WTC11 (cell line): ENCODE measurements at regions not wholly inside any gene's neighbourhood (a gene's known extent, or its start where the extent isn't known, plus 50 kb on each side); places are given as distances from the start of the nearest gene placed in this dataset.

ENCODE experiments used
- ATAC-seq: fragments of 200-7000 bp; cut with Tn5 transposase; 2 replicates; pipeline ENCODE4 v1.10.0; 2021; ENCODE audit warnings: mild to moderate bottlenecking, moderate library complexity
- CTCF ChIA-PET: fragments of 300-600 bp; sonication (Branson Sonifier 250); formaldehyde crosslinking; loops from one replicate; lab custom pipeline; 2021; ENCODE audit warnings: antibody characterized with exemption; lab: Charles Lee
- POLR2A ChIA-PET: fragments of 350-600 bp; sonication (Branson Sonifier 250); formaldehyde crosslinking; loops from one replicate; lab custom pipeline; 2021; ENCODE audit warnings: antibody characterized with exemption; lab: Charles Lee
- DNase-seq: peaks from one replicate; pipeline ENCODE4 v3.0.0; 2021; ENCODE audit warnings: low spot score
- H3K27ac Mint-ChIP-seq: 2 replicates; pipeline ENCODE4 v1.8.0; 2021; ENCODE audit warnings: mixed read lengths
- H3K27me3 Mint-ChIP-seq: 2 replicates; pipeline ENCODE4 v1.8.0; 2021; ENCODE audit warnings: low read depth, mild to moderate bottlenecking, moderate library complexity, mixed read lengths
- H3K36me3 Mint-ChIP-seq: 2 replicates; pipeline ENCODE4 v1.8.0; 2021; ENCODE audit warnings: mixed read lengths
- H3K4me1 Mint-ChIP-seq: 2 replicates; pipeline ENCODE4 v1.8.0; 2022; ENCODE audit warnings: mixed read lengths
- H3K4me3 Mint-ChIP-seq: 2 replicates; pipeline ENCODE4 v1.8.0; 2021; ENCODE audit warnings: mild to moderate bottlenecking, moderate library complexity, mixed read lengths
- H3K9me3 Mint-ChIP-seq: 2 replicates; pipeline ENCODE4 v1.8.0; 2021; ENCODE audit warnings: mixed read lengths
- ATF1 ChIP-seq: sonication (generic); formaldehyde crosslinking; IDR thresholded peaks from 2 replicates; pipeline ENCODE4 v1.8.1; 2023; ENCODE audit warnings: mild to moderate bottlenecking, moderate library complexity, missing genetic modification reagents
- CREB1 ChIP-seq: sonication (generic); formaldehyde crosslinking; IDR thresholded peaks from 2 replicates; pipeline ENCODE4 v1.8.0; 2023; ENCODE audit warnings: mild to moderate bottlenecking, missing genetic modification reagents
- GABPB1 ChIP-seq: sonication (generic); formaldehyde crosslinking; IDR thresholded peaks from 2 replicates; pipeline ENCODE4 v1.8.1; 2023; ENCODE audit warnings: mild to moderate bottlenecking, missing genetic modification reagents
- KAT7 ChIP-seq: sonication (generic); formaldehyde crosslinking; IDR thresholded peaks from 2 replicates; pipeline ENCODE4 v1.8.1; 2023; ENCODE audit warnings: missing genetic modification reagents, mild to moderate bottlenecking, borderline replicate concordance
- NFATC4 ChIP-seq: fragments of 250-450 bp; sonication (Bioruptor Pico); IDR thresholded peaks from 2 replicates; pipeline ENCODE4 v1.9.0; 2021; ENCODE audit warnings: mild to moderate bottlenecking
- RELA ChIP-seq: sonication (generic); formaldehyde crosslinking; IDR thresholded peaks from 2 replicates; pipeline ENCODE4 v1.8.1; 2022; ENCODE audit warnings: missing genetic modification reagents, mild to moderate bottlenecking, borderline replicate concordance
- SMAD3 ChIP-seq: sonication (generic); formaldehyde crosslinking; IDR thresholded peaks from 2 replicates; pipeline ENCODE4 v1.8.0; 2022; ENCODE audit warnings: missing genetic modification reagents, mild to moderate bottlenecking, borderline replicate concordance
- SMAD4 ChIP-seq: sonication (generic); formaldehyde crosslinking; IDR thresholded peaks from 2 replicates; pipeline ENCODE4 v1.8.0; 2022; ENCODE audit warnings: mild to moderate bottlenecking, missing genetic modification reagents
- SP1 ChIP-seq: sonication (generic); formaldehyde crosslinking; conservative IDR thresholded peaks from 2 replicates; pipeline ENCODE4 v1.8.1; 2022; ENCODE audit warnings: missing genetic modification reagents
- TEAD1 ChIP-seq: sonication (generic); formaldehyde crosslinking; IDR thresholded peaks from 2 replicates; pipeline ENCODE4 v1.8.0; 2022; ENCODE audit warnings: mild to moderate bottlenecking, missing genetic modification reagents
- TP53 ChIP-seq: sonication (generic); formaldehyde crosslinking; IDR thresholded peaks from 2 replicates; pipeline ENCODE4 v1.8.1; 2023; ENCODE audit warnings: mild to moderate bottlenecking, missing genetic modification reagents
- ZNF263 ChIP-seq: sonication (generic); formaldehyde crosslinking; IDR thresholded peaks from 2 replicates; pipeline ENCODE4 v1.8.1; 2022; ENCODE audit warnings: low read depth, mild to moderate bottlenecking, moderate library complexity, missing genetic modification reagents
- ZNF423 ChIP-seq: fragments of 250-450 bp; sonication (Bioruptor Pico); IDR thresholded peaks from 2 replicates; pipeline ENCODE4 v2.1.2; 2022; ENCODE audit warnings: mild to moderate bottlenecking, moderate library complexity
- TF ChIP-seq, protein P1 (sequence below): fragments of 200-600 bp; IDR thresholded peaks from 2 replicates; pipeline ENCODE4 v1.8.0; 2022; ENCODE audit warnings: antibody characterized with exemption
- TF ChIP-seq, protein P2 (sequence below): sonication (generic); formaldehyde crosslinking; IDR thresholded peaks from 2 replicates; pipeline ENCODE4 v1.8.1; 2022; ENCODE audit warnings: low read depth, missing genetic modification reagents, borderline replicate concordance
- TF ChIP-seq, protein P3 (sequence below): sonication (generic); formaldehyde crosslinking; IDR thresholded peaks from 2 replicates; pipeline ENCODE4 v1.8.0; 2023; ENCODE audit warnings: mild to moderate bottlenecking, missing genetic modification reagents
- TF ChIP-seq, protein P4 (sequence below): sonication (generic); formaldehyde crosslinking; IDR thresholded peaks from 2 replicates; pipeline ENCODE4 v1.8.1; 2023; ENCODE audit warnings: mild to moderate bottlenecking, missing genetic modification reagents, borderline replicate concordance
- TF ChIP-seq, protein P5 (sequence below): sonication (generic); formaldehyde crosslinking; IDR thresholded peaks from 2 replicates; pipeline ENCODE4 v1.8.0; 2023; ENCODE audit warnings: missing genetic modification reagents

DNA sequence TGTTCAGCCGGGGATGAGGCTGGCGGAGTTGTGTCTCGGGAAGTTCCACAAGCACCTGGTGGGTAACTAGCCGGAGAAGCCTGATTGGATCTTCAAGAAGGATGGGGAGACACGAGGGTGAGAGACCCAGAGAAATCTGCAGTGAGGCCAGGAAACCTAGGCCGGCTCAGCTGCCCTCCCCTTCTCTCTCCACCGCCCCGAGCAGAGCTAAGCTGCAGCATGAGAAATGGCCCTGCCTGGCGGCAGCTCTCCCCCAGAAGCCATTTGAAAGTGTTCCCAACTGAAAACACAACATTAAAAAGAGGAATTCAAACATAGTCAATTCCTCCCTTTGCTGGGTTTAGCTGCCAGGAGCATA lies 77.8 kb upstream of the SHISAL1 start:
- Mint-ChIP-seq H3K9me3 (no peaks in the 10 kb centered on the region), H3K27me3 (no peaks in the 10 kb centered on the region)
- DNase-seq (peak; percentile 7), ATAC-seq (no peak)
- TF ChIP-seq SP1 (CRISPR knock-in tag) (no peak), SMAD4 (no peak)
- TF ChIP-seq, all 79 proteins: peak for 0
- H3K27ac Mint-ChIP-seq = no peak overlapping the region
- CTCF ChIA-PET = no interaction called here
- POLR2A ChIA-PET = no interaction called here
- H3K4me1 Mint-ChIP-seq = peaks cover 12% of the 10 kb centered on the region
- H3K4me3 Mint-ChIP-seq = no peak overlapping the region
- no peaks in the 10 kb centered on the region for H3K36me3 Mint-ChIP-seq

DNA sequence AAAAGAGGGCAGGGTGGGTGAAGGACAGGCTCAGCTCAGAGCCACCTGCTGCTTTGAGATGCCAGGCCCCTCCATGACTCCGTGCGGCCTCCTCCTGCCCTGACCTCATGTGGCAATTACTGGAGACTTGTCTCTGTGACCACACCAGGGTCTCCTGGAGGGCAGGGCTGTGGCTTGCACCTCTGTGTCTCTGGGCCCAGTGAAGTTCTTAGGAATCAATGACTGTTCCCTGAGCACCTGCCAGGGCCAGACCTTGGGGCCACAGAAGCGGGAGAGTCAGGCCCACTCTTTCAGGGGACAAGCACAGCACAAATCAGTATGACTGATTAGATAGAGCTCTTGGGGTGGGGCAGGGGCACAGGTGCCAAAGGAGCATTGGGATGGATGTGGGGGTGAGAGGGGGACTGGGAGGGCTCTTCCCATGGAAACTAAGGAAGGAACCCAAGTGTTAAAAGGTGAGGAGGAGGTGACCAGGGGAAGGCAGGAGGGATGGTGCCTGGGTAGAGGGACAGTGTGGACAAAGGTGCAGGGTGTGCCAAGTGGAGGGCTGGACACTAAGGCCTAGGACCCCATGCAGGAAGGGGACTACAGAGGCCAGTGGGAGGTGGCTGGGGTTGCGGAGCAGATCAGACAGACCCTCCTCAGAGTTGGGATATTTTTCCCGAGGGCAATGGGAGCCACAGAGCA lies 77.3 kb upstream of the SHISAL1 start:
- ChIA-PET POLR2A (no interaction called here), CTCF (interaction anchor here (0.8 kb wide), 1 partner anchor 20 kb away, joined by 3 read pairs; no protein-coding TSS in a partner anchor)
- Mint-ChIP-seq H3K27ac (no peak overlapping the region), H3K4me1 (peaks cover 10% of the 10 kb centered on the region), H3K4me3 (no peak overlapping the region), H3K9me3 (no peaks in the 10 kb centered on the region), H3K27me3 (no peaks in the 10 kb centered on the region), H3K36me3 (no peaks in the 10 kb centered on the region)
- TF ChIP-seq, protein P1, sequence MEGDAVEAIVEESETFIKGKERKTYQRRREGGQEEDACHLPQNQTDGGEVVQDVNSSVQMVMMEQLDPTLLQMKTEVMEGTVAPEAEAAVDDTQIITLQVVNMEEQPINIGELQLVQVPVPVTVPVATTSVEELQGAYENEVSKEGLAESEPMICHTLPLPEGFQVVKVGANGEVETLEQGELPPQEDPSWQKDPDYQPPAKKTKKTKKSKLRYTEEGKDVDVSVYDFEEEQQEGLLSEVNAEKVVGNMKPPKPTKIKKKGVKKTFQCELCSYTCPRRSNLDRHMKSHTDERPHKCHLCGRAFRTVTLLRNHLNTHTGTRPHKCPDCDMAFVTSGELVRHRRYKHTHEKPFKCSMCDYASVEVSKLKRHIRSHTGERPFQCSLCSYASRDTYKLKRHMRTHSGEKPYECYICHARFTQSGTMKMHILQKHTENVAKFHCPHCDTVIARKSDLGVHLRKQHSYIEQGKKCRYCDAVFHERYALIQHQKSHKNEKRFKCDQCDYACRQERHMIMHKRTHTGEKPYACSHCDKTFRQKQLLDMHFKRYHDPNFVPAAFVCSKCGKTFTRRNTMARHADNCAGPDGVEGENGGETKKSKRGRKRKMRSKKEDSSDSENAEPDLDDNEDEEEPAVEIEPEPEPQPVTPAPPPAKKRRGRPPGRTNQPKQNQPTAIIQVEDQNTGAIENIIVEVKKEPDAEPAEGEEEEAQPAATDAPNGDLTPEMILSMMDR = no peak
- TF ChIP-seq RELA = no peak
- no peak for TF ChIP-seq CREB1 (CRISPR knock-in tag)
- TF ChIP-seq, protein P2, sequence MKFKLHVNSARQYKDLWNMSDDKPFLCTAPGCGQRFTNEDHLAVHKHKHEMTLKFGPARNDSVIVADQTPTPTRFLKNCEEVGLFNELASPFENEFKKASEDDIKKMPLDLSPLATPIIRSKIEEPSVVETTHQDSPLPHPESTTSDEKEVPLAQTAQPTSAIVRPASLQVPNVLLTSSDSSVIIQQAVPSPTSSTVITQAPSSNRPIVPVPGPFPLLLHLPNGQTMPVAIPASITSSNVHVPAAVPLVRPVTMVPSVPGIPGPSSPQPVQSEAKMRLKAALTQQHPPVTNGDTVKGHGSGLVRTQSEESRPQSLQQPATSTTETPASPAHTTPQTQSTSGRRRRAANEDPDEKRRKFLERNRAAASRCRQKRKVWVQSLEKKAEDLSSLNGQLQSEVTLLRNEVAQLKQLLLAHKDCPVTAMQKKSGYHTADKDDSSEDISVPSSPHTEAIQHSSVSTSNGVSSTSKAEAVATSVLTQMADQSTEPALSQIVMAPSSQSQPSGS = no peak
- no peak for TF ChIP-seq ZNF423 (CRISPR knock-in tag)
- no peak for TF ChIP-seq ZNF263 (CRISPR knock-in tag)
- TF ChIP-seq KAT7 (CRISPR knock-in tag) = no peak
- TF ChIP-seq SMAD3 = no peak
- no peak for TF ChIP-seq NFATC4
- TF ChIP-seq GABPB1 (CRISPR knock-in tag) = no peak
- no peak for TF ChIP-seq TP53 (CRISPR knock-in tag)
- TF ChIP-seq, protein P3, sequence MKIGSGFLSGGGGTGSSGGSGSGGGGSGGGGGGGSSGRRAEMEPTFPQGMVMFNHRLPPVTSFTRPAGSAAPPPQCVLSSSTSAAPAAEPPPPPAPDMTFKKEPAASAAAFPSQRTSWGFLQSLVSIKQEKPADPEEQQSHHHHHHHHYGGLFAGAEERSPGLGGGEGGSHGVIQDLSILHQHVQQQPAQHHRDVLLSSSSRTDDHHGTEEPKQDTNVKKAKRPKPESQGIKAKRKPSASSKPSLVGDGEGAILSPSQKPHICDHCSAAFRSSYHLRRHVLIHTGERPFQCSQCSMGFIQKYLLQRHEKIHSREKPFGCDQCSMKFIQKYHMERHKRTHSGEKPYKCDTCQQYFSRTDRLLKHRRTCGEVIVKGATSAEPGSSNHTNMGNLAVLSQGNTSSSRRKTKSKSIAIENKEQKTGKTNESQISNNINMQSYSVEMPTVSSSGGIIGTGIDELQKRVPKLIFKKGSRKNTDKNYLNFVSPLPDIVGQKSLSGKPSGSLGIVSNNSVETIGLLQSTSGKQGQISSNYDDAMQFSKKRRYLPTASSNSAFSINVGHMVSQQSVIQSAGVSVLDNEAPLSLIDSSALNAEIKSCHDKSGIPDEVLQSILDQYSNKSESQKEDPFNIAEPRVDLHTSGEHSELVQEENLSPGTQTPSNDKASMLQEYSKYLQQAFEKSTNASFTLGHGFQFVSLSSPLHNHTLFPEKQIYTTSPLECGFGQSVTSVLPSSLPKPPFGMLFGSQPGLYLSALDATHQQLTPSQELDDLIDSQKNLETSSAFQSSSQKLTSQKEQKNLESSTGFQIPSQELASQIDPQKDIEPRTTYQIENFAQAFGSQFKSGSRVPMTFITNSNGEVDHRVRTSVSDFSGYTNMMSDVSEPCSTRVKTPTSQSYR = no peak
- no peak for TF ChIP-seq TEAD1
- TF ChIP-seq, protein P4, sequence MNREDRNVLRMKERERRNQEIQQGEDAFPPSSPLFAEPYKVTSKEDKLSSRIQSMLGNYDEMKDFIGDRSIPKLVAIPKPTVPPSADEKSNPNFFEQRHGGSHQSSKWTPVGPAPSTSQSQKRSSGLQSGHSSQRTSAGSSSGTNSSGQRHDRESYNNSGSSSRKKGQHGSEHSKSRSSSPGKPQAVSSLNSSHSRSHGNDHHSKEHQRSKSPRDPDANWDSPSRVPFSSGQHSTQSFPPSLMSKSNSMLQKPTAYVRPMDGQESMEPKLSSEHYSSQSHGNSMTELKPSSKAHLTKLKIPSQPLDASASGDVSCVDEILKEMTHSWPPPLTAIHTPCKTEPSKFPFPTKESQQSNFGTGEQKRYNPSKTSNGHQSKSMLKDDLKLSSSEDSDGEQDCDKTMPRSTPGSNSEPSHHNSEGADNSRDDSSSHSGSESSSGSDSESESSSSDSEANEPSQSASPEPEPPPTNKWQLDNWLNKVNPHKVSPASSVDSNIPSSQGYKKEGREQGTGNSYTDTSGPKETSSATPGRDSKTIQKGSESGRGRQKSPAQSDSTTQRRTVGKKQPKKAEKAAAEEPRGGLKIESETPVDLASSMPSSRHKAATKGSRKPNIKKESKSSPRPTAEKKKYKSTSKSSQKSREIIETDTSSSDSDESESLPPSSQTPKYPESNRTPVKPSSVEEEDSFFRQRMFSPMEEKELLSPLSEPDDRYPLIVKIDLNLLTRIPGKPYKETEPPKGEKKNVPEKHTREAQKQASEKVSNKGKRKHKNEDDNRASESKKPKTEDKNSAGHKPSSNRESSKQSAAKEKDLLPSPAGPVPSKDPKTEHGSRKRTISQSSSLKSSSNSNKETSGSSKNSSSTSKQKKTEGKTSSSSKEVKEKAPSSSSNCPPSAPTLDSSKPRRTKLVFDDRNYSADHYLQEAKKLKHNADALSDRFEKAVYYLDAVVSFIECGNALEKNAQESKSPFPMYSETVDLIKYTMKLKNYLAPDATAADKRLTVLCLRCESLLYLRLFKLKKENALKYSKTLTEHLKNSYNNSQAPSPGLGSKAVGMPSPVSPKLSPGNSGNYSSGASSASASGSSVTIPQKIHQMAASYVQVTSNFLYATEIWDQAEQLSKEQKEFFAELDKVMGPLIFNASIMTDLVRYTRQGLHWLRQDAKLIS = no peak
- TF ChIP-seq ATF1 (CRISPR knock-in tag) = no peak
- TF ChIP-seq, protein P5, sequence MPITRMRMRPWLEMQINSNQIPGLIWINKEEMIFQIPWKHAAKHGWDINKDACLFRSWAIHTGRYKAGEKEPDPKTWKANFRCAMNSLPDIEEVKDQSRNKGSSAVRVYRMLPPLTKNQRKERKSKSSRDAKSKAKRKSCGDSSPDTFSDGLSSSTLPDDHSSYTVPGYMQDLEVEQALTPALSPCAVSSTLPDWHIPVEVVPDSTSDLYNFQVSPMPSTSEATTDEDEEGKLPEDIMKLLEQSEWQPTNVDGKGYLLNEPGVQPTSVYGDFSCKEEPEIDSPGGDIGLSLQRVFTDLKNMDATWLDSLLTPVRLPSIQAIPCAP (CRISPR knock-in tag) = no peak
- no peak for ATAC-seq
- peak; percentile 4 for DNase-seq
